ENCODE measurements at regions not wholly inside any gene's neighbourhood (a gene's known extent, or its start where the extent isn't known, plus 50 kb on each side); places are given as distances from the start of the nearest gene placed in this dataset.

- TF ChIP-seq ZNF18 (CRISPR knock-in tag; IDR thresholded peaks at IDR 0.05; ENCODE audit: insufficient replicate concordance) (no peak), ERF (CRISPR knock-in tag; IDR thresholded peaks at IDR 0.05) (no peak), MYC (CRISPR knock-in tag; IDR thresholded peaks at IDR 0.05; ENCODE audit: borderline replicate concordance) (no peak), CTCF (CRISPR knock-in tag; IDR thresholded peaks at IDR 0.05) (no peak), REST (IDR thresholded peaks at IDR 0.05; ENCODE audit: borderline replicate concordance in 1 of 2, low read depth in 1 of 2, low read length in 2 of 2) (no peak)
These were observed 79.1 kb downstream of the ADRB2 start for GRCh38 chr5:148905541-148905940.

Data from HepG2 (cell line).